GM18873 (cell line): ENCODE measurements at regions not wholly inside any gene's neighbourhood (a gene's known extent, or its start where the extent isn't known, plus 50 kb on each side); places are given as distances from the start of the nearest gene placed in this dataset.
A peak's percentile ranks its signal among the peaks of the same experiment; 100 is the strongest.
"Not testable (repeated sequence)": the region's sequence is repeated elsewhere in the genome, so short reads cannot be mapped to it uniquely, and the experiment has no call there.

Experiments
- ATAC-seq: cut with Tn5 transposase; IDR thresholded peaks from one replicate; pipeline ENCODE4 v1.9.1; 2021; ENCODE audit warnings: mild to moderate bottlenecking, moderate library complexity, moderate number of reproducible peaks; ENCODE audit not compliant: unreplicated experiment, low FRiP score

DNA sequence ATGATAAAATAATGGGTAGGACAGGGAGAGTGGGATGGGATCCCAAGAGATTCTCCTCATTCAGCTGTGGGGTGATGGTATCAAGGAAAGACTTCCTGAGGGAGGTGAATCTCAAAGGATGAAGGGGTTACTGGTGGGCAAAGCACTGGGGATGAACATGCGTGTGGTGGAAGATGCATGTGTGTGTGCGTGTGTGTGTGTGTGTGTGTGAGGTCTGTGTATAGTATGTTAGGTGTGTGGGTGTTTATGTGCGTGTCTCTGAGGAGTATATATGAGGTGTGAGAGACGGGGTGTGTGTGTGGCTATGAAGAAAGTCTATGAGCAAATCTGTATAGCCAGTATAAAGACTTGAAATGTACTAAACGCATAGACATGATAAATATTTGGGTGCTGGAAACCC lies 220.0 kb upstream of the MYLIP start:
- no peak for ATAC-seq

DNA sequence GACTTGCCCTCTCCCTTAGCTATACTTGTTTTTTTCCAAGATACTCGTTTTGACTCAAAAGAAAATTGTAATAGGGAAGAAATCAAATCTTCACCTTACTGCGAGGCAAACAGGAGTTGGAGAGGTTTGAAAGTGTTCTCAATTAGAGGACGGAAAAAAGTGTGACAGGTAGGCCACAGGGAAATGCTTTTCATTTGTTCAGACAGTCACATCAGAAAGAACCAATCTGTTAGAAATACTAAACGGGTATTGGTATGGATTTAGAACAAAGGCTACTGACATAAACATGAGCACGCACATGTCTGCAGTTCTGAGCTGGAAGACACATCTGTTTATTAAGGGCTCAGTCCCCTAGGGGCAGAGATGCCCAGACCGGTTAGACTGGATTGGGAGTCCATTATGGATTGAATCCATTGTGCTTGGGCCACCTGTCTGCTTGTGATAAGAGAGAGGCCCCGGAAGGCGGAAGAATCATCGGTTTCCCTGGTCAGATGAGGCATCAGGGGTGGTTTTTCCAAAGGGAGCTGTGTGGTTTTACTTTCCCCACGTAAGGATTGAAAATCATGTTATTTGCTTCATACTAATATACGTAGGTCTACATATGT lies 220.9 kb upstream of the MYLIP start:
- ATAC-seq, result no peak

DNA sequence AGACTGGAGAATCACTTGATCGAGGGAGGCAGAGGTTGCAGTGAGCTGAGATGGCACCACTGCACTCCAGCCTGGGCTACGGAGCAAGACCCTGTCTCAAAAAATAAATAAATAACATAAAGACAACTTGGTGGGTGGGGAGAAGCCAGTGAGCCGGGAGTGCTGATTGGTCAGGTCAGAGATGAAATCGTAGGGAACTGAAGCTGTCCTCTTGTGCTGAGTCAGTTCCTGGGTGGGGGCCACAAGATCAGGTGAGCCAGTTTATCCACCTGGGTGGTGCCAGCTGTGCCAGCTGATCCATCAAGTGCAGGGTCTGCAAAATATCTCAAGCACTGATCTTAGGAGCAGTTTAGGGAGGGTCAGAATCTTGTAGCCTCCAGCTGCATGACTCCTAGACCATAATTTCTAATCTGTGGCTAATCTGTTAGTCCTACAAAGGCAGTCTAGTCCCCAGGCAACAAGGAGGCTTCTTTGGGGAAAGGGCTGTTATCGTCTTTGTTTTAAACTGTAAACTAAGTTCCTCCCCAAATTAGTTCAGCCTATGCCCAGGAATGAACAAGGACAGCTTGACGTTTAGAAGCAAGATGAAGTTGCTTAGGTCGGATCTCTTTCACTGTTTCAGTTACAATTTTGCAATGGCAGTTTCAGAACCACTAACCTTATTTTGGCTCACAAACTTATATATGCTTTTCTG lies 221.5 kb upstream of the MYLIP start:
- not testable (repeated sequence) for ATAC-seq

DNA sequence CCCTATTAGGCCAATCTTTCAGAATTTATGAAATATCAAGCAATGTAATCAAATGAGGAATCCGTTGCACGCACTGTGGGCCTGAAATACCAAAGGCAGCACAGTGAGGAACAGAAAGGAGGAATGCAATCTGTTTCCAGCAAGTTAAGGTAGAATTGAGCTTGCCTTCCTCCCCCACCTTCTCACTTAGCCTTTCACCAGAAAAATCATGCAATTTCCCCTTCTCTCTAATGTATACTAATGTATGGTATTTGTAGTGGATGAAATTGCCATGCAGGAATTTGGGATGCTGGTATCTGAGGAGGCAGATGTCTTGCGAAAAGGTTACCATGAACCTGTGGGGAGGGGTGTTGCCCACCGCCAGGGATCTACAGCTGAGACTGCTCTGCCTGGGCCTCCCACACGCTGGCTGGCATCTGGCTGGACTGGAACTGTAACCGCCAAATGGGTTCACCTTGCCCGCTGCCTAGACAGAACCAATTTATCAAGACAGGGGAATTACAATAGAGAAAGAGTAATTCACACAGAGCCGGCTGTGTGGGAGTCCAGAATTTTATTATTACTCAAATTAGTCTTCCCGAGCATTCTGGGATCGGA lies 222.4 kb upstream of the MYLIP start:
- ATAC-seq, result no peak

DNA sequence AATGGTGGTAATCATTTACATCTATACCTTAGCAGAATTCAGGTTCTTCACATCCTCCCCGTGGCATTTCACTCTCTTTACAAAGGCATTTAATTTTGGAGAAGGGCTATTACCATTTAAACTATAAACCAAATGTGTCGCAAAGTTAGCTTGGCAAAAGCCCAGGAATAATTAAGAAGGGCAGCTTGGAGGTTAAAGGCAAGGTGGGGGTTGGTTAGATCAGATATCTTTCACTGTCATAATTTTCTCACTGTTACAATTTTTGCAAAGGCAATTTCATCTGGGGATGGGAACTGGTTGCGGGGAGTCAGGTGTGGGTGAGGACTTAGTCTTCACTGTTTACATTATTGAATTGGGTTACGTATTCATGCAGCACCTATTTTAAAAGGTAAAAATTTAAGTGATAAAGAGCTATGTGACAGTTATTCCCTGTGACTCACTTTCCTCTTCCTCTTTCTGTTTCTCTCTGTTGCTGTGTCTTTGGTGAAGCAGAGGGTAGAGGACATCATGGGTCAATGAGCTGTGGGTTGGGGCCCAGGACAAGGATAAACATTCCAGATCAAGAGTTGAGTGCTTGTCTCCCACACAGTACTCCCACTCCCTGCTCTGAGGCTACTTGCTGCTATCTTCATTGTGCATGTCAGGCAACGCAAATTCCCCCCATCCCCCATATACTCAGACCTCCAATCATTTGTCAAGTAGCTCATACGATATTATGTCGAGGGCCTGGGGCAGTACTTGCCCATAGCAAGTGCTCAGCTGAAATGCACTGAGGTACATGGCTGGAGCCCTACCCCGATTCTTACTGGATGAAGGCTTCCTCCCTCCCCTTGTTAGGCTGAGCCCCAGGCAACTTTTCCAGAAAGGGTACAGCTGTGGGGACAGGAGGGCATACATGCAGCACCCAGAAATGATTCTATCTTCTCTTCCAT lies 223.1 kb upstream of the MYLIP start:
- no peak for ATAC-seq

DNA sequence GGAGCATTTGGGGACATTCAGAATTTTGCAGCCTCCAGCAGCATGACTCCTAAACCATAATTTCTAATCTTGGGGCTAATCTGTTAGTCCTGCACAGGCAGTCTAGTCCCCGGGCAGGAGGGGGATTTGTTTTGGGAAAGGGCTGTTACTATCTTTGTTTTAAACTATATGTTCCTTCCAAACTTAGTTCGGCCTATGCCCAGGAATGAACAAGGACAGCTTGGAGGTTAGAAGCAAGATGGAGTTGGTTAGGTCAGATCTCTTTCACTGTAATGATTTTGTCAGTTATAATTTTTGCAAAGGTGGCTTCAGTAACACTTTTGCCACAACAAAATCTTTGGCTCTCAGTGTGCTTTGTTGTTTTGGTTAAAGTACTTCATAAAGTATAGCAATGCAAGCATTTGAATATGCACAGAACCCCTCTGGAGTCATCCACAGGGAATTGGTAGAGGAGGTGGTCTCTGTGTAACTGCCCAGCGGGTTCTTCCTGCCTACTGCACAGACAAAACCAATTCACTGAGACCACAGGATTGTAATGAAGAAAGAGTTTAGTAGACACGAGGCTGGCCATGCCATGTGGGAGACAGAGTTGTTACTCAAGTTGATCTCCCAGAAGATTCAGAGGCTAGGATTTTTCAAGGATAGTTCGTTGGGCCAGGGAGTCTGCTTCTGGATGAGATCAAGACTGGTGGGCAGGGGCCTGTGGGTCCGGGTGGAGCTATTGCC lies 224.1 kb upstream of the MYLIP start:
- ATAC-seq, result no peak

DNA sequence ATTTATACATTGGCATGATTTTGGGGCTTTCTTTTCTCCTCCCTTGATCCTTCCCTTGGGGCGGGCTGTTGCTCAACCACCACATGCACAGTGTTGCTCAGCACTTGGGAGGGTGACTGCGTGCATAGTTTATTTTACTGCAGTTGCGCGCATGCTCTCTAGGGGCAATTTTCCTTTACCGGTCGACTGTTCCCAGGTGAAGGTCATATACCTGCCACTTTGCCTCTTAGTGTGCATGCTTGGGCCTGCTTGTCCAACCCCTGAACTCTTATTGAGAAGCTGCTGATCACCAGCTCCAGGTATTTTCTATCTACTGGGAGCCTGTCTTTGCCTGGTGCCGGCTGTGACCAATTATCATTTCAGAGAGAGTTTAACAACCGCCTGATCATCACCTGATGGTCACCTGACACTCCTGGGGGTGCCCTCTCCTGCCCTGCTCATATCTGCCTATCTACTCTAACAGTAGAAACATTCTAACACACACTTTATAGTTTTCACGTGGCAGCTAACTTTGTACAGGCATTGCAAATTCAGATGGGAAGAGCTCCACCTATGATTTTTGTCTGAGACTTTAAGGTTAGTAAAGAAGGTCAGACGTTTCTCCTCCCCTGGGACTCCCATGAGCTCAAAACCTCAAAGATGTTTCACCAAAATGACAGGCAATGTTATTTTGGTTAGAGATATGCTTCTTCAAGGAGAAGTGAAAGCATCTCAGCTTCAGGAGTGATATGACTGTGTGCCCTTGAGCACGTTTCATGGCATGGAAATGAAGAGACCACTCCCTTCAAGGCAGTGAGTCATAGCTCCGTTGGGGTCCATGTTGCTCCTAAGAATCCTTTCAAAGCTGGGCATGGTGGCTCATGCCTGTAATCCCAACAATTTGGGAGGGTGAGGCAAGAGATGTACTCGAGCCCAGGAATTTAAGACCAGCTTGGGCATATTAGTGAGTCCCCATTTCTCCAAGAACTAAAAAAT lies 227.5 kb upstream of the MYLIP start:
- ATAC-seq, result peak; percentile 92

DNA sequence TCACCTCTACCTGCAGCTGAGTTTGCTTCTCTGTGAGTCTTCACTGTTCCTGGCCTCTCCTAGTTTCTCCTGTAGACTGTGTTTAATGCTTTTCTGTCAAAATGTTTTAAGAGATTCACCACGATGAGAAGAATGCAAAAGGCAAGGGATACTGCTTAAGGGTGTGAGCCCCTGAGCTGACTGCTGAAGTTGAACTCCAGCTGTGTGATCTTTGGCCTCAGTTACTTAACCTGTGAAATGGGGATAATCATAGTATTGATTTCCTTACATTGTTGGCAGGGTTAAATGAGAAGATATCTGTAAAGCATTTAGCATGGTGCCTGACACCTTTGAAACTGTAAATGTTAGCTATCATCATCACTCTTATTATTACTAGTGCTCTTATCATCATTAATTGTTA lies 230.2 kb upstream of the MYLIP start:
- ATAC-seq, result no peak

DNA sequence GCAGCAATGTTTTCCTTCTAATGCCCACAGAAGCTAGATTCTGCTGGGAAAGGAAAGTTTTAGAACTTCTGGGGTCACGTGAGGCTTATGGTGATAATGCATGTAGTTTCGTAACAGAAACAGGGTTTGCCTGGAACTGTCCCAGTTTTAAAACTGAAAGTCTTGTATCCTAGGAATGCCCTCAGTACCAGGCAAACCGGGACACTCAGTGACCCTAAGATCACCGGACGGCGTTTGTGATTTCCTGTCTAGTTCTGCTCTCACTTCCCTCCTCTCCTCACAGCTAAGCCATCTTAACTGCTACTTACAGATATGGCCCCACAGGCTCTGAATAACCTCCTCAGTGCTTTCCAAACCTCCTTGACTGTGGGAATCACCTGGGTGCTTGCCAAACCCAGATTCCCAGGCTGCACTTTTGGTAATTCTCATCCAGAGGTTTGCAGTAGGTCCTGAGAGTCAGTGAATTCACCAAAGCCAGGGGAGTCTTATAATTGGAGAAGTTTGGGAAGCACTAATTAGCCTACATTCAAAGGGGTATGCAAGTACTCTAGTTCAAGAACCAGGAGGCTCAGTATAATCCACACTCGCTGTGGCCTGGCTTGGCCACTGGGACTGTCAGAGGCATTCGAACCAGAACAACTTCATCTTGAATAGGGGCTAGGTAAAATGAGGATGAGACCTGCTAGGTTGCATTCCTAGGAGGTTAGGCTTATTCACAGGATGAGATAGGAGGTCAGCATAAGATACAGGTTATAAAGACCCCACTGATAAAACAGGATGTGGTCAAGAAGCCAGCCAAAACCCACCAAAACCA lies 231.6 kb upstream of the MYLIP start:
- ATAC-seq, result no peak

DNA sequence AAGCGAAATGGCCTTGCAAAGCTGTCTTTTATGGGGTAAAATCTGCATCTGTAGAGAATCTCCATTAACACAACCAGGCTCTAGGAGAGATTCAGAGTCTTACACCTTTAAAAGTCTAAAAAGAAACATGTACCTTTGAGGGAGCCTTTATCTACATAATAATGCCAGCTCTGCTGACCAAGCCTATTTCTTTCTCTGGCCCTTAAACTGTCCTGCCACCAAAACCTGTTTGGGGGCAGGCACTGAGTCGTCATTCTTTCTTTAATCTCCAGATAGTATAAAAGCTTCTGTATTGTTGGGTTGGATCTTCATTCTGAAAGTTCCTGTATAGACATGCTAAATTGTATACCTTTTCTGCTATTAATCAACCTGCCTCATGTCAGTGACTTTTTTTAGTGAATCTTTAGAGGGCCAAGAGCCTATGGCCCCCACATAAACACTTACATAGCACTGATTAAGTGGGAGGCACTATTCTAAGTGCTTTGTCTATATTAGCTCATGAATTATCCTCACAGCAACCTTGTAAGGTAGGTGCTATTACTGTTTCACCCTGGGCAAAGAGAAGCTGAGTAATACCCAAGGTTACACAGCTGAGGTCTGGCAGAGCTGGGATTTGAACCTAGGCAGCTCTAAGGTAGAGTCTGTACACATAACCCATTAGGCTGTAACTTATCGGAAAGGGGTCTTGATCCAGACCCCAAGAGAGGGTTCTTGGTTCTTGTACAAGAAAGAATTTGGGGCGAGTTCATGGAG lies 232.3 kb upstream of the DTNBP1 start:
- no peak for ATAC-seq

DNA sequence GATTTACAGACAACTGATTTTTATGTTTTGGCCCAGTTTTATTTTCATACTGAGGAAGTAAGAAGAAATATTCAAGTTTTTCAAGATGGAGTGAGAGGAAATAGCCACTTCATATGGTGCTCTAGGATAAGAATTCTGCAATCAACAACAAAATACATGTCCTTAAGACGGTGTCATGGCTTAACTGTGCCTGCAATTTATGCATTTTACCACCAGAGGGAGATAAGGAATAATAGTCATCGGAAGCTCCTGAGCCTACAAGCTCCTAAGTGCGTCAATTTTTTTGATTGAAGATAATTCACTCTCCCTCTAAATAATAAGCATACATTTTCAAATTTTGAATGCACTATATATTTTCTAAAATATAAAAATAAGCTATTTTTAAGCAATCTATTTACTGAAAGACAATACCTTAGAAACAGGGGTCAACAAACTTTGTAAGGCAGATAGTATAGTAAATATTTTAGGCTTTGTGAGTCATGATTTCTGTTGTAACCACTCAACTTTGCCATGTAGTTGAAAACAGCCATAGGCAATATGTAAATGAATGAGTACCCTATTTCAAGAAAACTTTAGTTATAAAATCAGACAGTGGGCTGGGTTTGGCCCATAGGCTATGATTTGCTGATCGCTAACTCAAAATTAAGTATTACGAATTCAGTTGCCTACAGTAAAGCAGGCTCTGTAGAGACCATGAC lies 230.9 kb upstream of the DTNBP1 start:
- ATAC-seq, result no peak

DNA sequence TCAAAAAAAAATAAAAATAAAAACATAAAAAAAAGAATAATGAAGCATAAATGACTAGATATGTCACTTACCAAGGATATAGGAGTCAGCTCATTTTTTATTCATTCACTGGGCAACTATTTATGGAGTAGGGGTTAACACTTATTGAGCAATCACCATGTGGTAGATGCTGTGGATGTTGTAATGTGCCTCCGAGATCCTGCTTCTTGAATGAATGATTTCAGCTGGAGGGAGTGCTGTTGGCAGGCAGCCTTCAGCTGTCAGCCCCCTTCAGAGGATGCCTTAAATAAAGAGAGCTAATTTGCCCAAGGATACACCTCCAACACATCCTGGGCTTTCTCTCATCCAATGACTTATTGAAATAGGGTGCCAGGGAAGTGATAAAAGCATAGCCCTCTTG lies 229.5 kb upstream of the DTNBP1 start:
- ATAC-seq, result no peak

DNA sequence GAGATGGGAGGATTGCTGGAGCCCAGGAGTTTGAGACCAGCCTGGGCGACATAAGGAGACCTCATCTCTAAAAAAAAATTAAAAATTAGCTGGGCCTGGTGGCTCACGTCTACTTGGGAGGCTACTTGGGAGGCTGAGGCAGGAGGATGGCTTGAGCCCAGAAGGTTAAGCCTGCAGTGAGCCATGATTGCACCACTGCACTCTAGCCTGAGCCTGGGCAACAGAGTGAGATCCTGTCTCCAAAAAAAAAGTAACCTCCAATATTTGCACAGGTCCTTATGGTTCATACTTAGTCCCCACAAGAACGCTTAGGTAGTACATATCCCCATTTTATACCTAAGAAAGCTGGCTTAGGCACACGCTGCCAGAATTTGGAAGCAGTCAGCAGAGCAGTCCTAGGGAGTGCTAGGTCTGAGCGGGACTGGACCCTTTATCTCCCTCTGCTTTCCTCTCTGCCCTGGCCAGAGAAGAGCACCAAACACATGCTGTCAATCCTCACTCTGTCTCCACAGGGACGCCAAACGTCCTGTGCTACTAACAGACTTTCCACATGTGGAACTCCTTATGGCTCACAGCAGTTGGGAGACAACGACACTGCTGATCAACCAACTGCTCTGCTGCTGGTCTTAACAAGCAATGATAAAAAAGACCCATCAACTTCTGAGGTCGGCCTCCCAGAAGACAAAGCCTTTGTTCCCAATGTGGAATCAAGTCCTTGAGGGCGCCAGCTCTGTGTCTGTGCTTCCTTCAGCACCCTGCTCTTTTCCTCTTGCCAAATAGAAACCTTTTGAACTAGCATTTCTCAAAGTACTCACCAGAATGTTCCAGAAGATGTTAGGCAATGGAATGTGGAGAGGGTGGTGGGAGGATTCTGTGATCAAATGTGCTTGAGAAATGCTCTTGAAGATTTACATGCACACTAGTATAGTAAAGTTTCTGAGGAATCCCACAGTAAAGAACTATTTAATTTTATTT lies 226.3 kb upstream of the DTNBP1 start:
- no peak for ATAC-seq

DNA sequence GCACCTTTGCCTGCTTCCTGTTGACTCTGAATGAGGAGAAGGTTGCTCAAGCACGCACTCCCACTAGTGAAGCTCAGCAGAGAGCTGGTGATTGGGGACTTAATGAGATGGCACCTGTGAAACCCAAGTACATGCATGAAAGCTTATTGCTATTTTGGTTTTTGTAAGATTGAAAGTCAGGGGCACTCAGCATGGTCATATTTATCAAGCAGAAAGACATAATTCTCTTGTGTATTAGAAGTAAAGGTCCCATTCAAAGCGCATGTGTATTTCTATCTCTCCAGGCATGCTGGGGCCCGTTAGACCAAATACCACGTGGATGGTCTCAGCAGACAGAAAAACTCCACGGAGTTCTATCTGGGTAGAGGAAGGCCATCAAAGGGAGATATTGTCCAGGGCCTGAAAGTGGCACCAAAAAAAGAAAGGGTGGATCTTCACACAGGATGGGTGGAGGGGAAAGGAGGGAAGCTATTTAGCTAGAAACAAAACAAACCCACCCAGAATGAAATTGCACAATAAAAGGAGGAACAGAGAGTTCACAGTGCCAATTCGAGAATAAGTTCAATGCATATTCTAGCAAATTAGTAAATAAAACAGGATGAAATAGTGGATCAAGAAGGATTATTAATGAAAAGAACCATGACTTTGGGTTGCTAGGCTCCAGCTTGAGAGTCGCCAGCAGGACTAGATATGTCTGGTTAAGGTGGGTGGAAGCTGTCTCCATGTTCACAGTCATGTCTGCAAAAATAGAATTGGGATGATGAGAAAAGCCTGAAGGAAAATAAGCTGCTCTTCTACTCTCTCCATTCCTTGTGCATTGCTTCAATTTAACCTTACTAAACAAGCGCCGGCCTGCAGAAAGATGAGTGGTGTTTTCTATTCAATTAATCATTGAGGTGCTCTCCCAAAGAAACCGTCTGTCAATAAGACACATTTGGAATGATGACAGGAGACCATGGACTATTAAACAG lies 224.9 kb upstream of the DTNBP1 start:
- ATAC-seq, result no peak

DNA sequence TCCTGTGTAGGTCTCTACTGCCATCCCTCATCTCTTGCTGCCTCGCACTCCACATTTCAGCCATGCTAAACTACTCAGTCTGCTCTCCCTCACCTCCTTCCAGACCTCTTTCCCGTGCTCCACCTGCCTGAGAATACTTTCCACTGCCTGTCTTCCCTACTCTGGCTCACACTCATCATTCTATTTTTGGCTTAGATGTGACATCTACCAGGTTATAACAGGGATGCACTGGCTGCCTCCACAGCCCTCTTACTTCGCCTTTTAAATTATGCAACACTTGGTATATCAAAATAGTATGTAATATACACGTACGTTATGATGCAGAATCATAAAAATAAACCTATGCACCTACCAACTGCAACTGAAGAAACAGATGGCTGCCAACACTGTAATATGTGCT lies 222.8 kb upstream of the DTNBP1 start:
- no peak for ATAC-seq
